Lung (tissue), 11 donors: ENCODE measurements at regions not wholly inside any gene's neighbourhood (a gene's known extent, or its start where the extent isn't known, plus 50 kb on each side); places are given as distances from the start of the nearest gene placed in this dataset.

Experiments used
- ATAC-seq: fragments of 200-7000 bp; cut with Tn5 transposase; one replicate; pipeline ENCODE4 v1.9.1; 2020; ENCODE audit warnings: moderate number of reproducible peaks; ENCODE audit not compliant: insufficient read depth, low FRiP score
- DNase-seq, 3 donors: peaks; one replicate each; pipeline ENCODE4 v3.0.0-alpha.2; 2013 to 2017
- H3K27ac ChIP-seq, 2 donors: one replicate each; pipeline ENCODE4 v1.5.1; 2013; ENCODE audit warnings: mild to moderate bottlenecking in 2 of 2, moderate library complexity in 2 of 2, control low read depth in 1 of 2, inconsistent platforms in 1 of 2, low read depth in 1 of 2, low read length in 1 of 2
- H3K27me3 ChIP-seq, 3 donors: one replicate each; pipeline ENCODE4 v1.5.1; 2013; ENCODE audit warnings: low read length in 2 of 3; ENCODE audit not compliant: control insufficient read depth in 3 of 3, insufficient read depth in 3 of 3
- H3K36me3 ChIP-seq, 4 donors: one replicate each; pipeline ENCODE4 v1.5.1; 2013; ENCODE audit warnings: low read length in 4 of 4, mild to moderate bottlenecking in 1 of 4, moderate library complexity in 1 of 4; ENCODE audit not compliant: control insufficient read depth in 4 of 4, insufficient read depth in 4 of 4
- H3K4me1 ChIP-seq, 5 donors: one replicate each; pipeline ENCODE4 v1.5.1; 2013; ENCODE audit warnings: low read length in 5 of 5, mild to moderate bottlenecking in 2 of 5, moderate library complexity in 1 of 5; ENCODE audit not compliant: control insufficient read depth in 5 of 5, insufficient read depth in 5 of 5
- H3K4me3 ChIP-seq: one replicate; pipeline ENCODE4 v1.5.1; 2013; ENCODE audit warnings: mild to moderate bottlenecking, control low read depth, moderate library complexity
- H3K9ac ChIP-seq, 2 donors: one replicate each; pipeline ENCODE4 v1.5.1; 2013; ENCODE audit warnings: low read length in 2 of 2, control low read depth in 1 of 2; ENCODE audit not compliant: insufficient read depth in 1 of 2
- H3K9me3 ChIP-seq, 4 donors: one replicate each; pipeline ENCODE4 v1.5.1; 2013; ENCODE audit warnings: low read length in 3 of 4, mild to moderate bottlenecking in 1 of 4, moderate library complexity in 1 of 4; ENCODE audit not compliant: control insufficient read depth in 4 of 4, insufficient read depth in 3 of 4
- WGBS, 2 donors: extraction: QIAGEN DNeasy Blood & Tissue Kit; methylation state at CpG; one replicate each; pipeline ENCODE4 v1.1.7; 2013; 5-methylcytosine and 5-hydroxymethylcytosine counted together
- TF ChIP-seq, protein P1 (sequence below): IDR thresholded peaks from 2 replicates; pipeline ENCODE4 v1.5.1; 2012; ENCODE audit warnings: mild to moderate bottlenecking; ENCODE audit errors: control extremely low read depth, extremely low read depth
- donor health status: control.
- donor health status: control.
- donor health status: Bipolar disorder and iron deficiency.
- donor health status: healthy.
- donor health status: DM: yes; HTN: yes; CAD: no.

DNA sequence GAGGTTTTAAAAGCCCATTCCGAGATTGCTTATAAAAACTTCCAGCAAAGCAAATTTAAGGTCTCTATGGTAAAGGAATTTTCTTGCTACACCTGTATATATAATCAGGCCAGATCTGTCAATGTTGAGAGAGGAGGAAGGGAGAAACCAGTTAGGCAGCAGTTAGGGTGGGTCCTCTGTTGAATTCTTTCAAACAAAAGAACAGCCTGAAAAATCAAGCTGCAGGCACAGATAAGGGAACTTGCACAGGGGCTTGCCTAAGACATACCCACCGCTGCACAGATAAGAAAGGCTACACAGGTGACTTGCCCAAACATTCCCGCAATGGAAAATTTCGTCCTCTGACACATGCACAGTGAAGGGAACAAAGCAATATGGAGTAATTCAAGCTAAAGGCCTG is 59.8 kb upstream of the IMMP2L start:
- ATAC-seq = no peak
- Histone ChIP-seq H3K36me3 (no peaks in the 10 kb centered on the region), H3K9ac (no peak overlapping the region), H3K27me3 (no peaks in the 10 kb centered on the region), H3K9me3 (no peaks in the 10 kb centered on the region), H3K4me3 (no peak overlapping the region), H3K27ac (no peak overlapping the region), H3K4me1 (no peaks in the 10 kb centered on the region)
- WGBS, 2 donors = 79 to 85% methylated on average over 4 of the region's 4 CpGs
- DNase-seq = no peak
- TF ChIP-seq, protein P1, sequence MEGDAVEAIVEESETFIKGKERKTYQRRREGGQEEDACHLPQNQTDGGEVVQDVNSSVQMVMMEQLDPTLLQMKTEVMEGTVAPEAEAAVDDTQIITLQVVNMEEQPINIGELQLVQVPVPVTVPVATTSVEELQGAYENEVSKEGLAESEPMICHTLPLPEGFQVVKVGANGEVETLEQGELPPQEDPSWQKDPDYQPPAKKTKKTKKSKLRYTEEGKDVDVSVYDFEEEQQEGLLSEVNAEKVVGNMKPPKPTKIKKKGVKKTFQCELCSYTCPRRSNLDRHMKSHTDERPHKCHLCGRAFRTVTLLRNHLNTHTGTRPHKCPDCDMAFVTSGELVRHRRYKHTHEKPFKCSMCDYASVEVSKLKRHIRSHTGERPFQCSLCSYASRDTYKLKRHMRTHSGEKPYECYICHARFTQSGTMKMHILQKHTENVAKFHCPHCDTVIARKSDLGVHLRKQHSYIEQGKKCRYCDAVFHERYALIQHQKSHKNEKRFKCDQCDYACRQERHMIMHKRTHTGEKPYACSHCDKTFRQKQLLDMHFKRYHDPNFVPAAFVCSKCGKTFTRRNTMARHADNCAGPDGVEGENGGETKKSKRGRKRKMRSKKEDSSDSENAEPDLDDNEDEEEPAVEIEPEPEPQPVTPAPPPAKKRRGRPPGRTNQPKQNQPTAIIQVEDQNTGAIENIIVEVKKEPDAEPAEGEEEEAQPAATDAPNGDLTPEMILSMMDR = no peak
